Testis (tissue), 2 donors: ENCODE measurements at regions not wholly inside any gene's neighbourhood (a gene's known extent, or its start where the extent isn't known, plus 50 kb on each side); places are given as distances from the start of the nearest gene placed in this dataset.

ENCODE experiments used
- POLR2A ChIP-seq: fragments of 450-650 bp; IDR thresholded peaks from one replicate; pipeline ENCODE4 v1.6.1; 2017; ENCODE audit warnings: antibody characterized with exemption, mild to moderate bottlenecking, moderate library complexity
- TF ChIP-seq, protein P1 (sequence below), 3 experiments: fragments of 450-650 bp in 2 of 3; fragments of 200-600 bp in 1 of 3; sonication (generic) in 1 of 3; IDR thresholded peaks; one replicate each; pipeline ENCODE4 v1.5.1; 2016 to 2019; ENCODE audit warnings: antibody characterized with exemption in 3 of 3, mild to moderate bottlenecking in 2 of 3, moderate library complexity in 1 of 3

DNA sequence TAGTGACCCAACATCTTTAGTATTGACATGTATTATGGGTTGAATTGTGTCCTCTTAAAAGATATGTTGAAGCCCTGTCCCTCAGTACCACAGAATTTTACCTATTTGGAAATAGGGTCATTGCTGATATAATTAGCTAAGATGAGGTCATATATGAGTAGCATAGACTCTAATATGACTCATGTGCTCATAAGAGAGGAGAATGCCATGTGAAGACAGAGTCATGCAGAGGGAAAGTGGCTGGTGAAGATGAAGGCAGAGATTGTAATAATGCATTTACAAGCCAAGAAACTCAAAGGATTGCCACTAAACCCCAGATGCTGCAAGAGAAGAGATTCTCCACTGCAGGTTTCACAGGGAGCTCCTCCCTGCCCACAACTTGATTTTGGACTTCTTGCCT, 496.4 kb downstream of the KIF20B start:
- TF ChIP-seq, protein P1, sequence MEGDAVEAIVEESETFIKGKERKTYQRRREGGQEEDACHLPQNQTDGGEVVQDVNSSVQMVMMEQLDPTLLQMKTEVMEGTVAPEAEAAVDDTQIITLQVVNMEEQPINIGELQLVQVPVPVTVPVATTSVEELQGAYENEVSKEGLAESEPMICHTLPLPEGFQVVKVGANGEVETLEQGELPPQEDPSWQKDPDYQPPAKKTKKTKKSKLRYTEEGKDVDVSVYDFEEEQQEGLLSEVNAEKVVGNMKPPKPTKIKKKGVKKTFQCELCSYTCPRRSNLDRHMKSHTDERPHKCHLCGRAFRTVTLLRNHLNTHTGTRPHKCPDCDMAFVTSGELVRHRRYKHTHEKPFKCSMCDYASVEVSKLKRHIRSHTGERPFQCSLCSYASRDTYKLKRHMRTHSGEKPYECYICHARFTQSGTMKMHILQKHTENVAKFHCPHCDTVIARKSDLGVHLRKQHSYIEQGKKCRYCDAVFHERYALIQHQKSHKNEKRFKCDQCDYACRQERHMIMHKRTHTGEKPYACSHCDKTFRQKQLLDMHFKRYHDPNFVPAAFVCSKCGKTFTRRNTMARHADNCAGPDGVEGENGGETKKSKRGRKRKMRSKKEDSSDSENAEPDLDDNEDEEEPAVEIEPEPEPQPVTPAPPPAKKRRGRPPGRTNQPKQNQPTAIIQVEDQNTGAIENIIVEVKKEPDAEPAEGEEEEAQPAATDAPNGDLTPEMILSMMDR (IDR thresholded peaks at IDR 0.05): no peak
- no peak for TF ChIP-seq POLR2A
